ENCODE measurements at regions not wholly inside any gene's neighbourhood (a gene's known extent, or its start where the extent isn't known, plus 50 kb on each side); places are given as distances from the start of the nearest gene placed in this dataset.

GRCh38 chr16:27706156-27706865, 156.4 kb downstream of the KATNIP start:
- intact Hi-C loops (cut with micrococcal nuclease) = no loop called here
- no peaks in the 10 kb centered on the region for H3K27me3 Mint-ChIP-seq
- H3K4me1 Mint-ChIP-seq (ENCODE audit: low read depth) = no peaks in the 10 kb centered on the region
- H3K27ac Mint-ChIP-seq = no peak overlapping the region
- ChIA-PET POLR2A (no interaction called here), CTCF (interaction anchor here (1.8 kb wide), 1 partner anchor 15 kb away, joined by 4 read pairs; no protein-coding TSS in a partner anchor)
- no peak for ATAC-seq
- no peak for TF ChIP-seq CTCF (IDR thresholded peaks at IDR 0.05)
- no peak overlapping the region for H3K4me3 Mint-ChIP-seq
- no peaks in the 10 kb centered on the region for H3K9me3 Mint-ChIP-seq
- H3K36me3 Mint-ChIP-seq (ENCODE audit: low read depth) = peaks cover 8% of the 10 kb centered on the region
- no peak for DNase-seq

- DNase-seq = no peak
- Mint-ChIP-seq H3K9me3 (no peaks in the 10 kb centered on the region), H3K4me1 (ENCODE audit: low read depth) (no peaks in the 10 kb centered on the region), H3K27me3 (no peaks in the 10 kb centered on the region), H3K27ac (no peak overlapping the region), H3K36me3 (ENCODE audit: low read depth) (peaks cover 8% of the 10 kb centered on the region), H3K4me3 (no peak overlapping the region)
- intact Hi-C loops (cut with micrococcal nuclease) = no loop called here
- no peak for TF ChIP-seq CTCF (IDR thresholded peaks at IDR 0.05)
- no peak for ATAC-seq
- CTCF ChIA-PET = no interaction called here
- POLR2A ChIA-PET = no interaction called here
These were observed 157.1 kb downstream of the KATNIP start for GRCh38 chr16:27706866-27707685.

GRCh38 chr16:27708651-27709050, 158.7 kb downstream of the KATNIP start:
- no peak overlapping the region for H3K27ac Mint-ChIP-seq
- no peaks in the 10 kb centered on the region for H3K4me1 Mint-ChIP-seq (ENCODE audit: low read depth)
- no peaks in the 10 kb centered on the region for H3K9me3 Mint-ChIP-seq
- ATAC-seq = no peak
- H3K4me3 Mint-ChIP-seq = no peak overlapping the region
- TF ChIP-seq CTCF (IDR thresholded peaks at IDR 0.05) = no peak
- CTCF ChIA-PET = interaction anchor here (0.6 kb wide), 2 partner anchors 208 to 469 kb away, joined by 3 read pairs; no protein-coding TSS in a partner anchor
- peaks cover 8% of the 10 kb centered on the region for H3K36me3 Mint-ChIP-seq (ENCODE audit: low read depth)
- no peak for DNase-seq
- H3K27me3 Mint-ChIP-seq = no peaks in the 10 kb centered on the region
- POLR2A ChIA-PET = no interaction called here
- intact Hi-C loops (cut with micrococcal nuclease) = no loop called here

DNA sequence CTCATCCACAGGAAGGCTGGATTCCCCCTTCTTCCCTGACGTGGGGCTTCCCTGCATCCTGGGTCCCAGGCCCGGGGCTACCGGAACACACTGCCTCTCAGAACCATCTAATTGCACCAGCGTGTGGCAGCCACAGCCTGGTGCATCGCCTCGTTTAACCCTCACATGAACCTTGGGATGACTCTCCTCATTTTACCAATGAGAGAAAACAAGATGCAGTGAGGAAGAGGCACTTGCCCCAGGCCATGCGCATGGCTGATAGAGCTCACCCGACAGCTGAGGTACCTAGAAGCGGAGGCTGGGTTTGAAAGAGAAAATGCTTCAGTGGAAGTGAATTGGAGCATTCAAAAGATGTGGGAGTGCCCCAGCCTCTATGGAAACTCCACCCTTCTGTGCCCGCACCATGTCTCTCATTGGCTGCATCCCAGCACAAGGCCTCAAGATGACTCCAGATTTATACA, 162.3 kb downstream of the KATNIP start:
- no peak for ATAC-seq
- TF ChIP-seq CTCF (IDR thresholded peaks at IDR 0.05) = no peak
- POLR2A ChIA-PET = no interaction called here

DNA sequence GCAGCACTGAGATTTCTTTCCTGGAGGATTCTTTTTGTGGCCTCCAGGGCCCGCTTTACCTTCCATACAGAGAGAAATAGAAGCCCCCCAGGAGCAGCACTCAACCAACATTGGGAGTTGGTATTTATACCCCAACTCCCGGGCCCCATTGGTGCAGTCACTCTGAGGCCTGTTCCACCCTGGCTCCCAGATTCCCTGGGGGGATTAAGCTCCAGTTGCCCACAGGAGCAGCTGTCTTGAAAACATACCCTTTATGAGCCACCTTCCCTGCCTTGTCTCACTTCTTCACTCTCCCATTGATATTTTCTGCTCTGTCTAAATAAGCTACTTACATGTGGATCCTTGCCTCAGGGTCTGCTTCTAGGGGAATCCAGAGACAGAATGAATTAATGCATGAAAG, 167.8 kb downstream of the KATNIP start:
- CTCF ChIA-PET = interaction anchor here (1.0 kb wide), 1 partner anchor 17 kb away, joined by 3 read pairs; no protein-coding TSS in a partner anchor
- H3K9me3 Mint-ChIP-seq = no peaks in the 10 kb centered on the region

More for the DNA sequence above, 162.3 kb downstream of the KATNIP start:
- H3K4me3 Mint-ChIP-seq = no peak overlapping the region
- no peaks in the 10 kb centered on the region for H3K9me3 Mint-ChIP-seq
- CTCF ChIA-PET = no interaction called here
- intact Hi-C loops (cut with micrococcal nuclease) = no loop called here
- no peak overlapping the region for H3K27ac Mint-ChIP-seq
- H3K36me3 Mint-ChIP-seq (ENCODE audit: low read depth) = peaks cover 14% of the 10 kb centered on the region
- no peaks in the 10 kb centered on the region for H3K27me3 Mint-ChIP-seq
- no peaks in the 10 kb centered on the region for H3K4me1 Mint-ChIP-seq (ENCODE audit: low read depth)
- DNase-seq = no peak

More for the DNA sequence above, 167.8 kb downstream of the KATNIP start:
- DNase-seq = no peak
- intact Hi-C loops (cut with micrococcal nuclease) = no loop called here
- H3K4me1 Mint-ChIP-seq (ENCODE audit: low read depth) = no peaks in the 10 kb centered on the region
- ATAC-seq = no peak
- TF ChIP-seq CTCF (IDR thresholded peaks at IDR 0.05) = no peak
- POLR2A ChIA-PET = no interaction called here
- no peak overlapping the region for H3K4me3 Mint-ChIP-seq
- no peaks in the 10 kb centered on the region for H3K27me3 Mint-ChIP-seq
- peaks cover 16% of the 10 kb centered on the region for H3K36me3 Mint-ChIP-seq (ENCODE audit: low read depth)
- H3K27ac Mint-ChIP-seq = no peak overlapping the region
